ENCODE measurements at regions not wholly inside any gene's neighbourhood (a gene's known extent, or its start where the extent isn't known, plus 50 kb on each side); places are given as distances from the start of the nearest gene placed in this dataset.

GRCh38 chr20:34190262-34190661 is 51.0 kb upstream of the ASIP start:
- Histone ChIP-seq H3K4me1 (replicated peaks in 1 of 4; ENCODE audit: control insufficient read depth in 3 of 4, insufficient read depth in 4 of 4, low read length in 3 of 4) (peaks cover 0 to 5% (median 3%) of the 10 kb centered on the region in 4 experiments; a peak in 4 of 7 replicates), H4K91ac (replicated peaks; ENCODE audit: insufficient read length, low read length) (no peak overlapping the region), H3K4ac (replicated peaks; ENCODE audit: insufficient read length, low read depth, low read length) (no peak overlapping the region), H3K27me3 (replicated peaks in 1 of 4; ENCODE audit: control insufficient read depth in 3 of 4, extremely low read depth in 1 of 4, insufficient read depth in 3 of 4, low read length in 3 of 4) (no peaks in the 10 kb centered on the region), H2BK5ac (ENCODE audit: low read depth, low read length) (no peak overlapping the region), H3K18ac (ENCODE audit: extremely low read depth, low read length) (no peak overlapping the region), H3K23me2 (ENCODE audit: low read depth, low read length) (no peaks in the 10 kb centered on the region), H2BK20ac (ENCODE audit: low read length) (no peak overlapping the region), H3K79me1 (ENCODE audit: low read depth, low read length) (no peaks in the 10 kb centered on the region), H3K14ac (ENCODE audit: insufficient read length) (no peak overlapping the region), H4K20me1 (replicated peaks in 1 of 2; ENCODE audit: control insufficient read depth in 1 of 2, insufficient read depth in 2 of 2, low read length in 2 of 2) (no peaks in the 10 kb centered on the region), H3K9ac (replicated peaks in 1 of 4; ENCODE audit: extremely low read depth in 1 of 4, low read depth in 3 of 4, low read length in 3 of 4) (no peak overlapping the region), H3K4me2 (ENCODE audit: insufficient read depth in 1 of 2, low read depth in 2 of 2, low read length in 2 of 2) (no peak overlapping the region), H4K8ac (ENCODE audit: extremely low read depth, insufficient read depth, low read length) (no peak overlapping the region), H3K27ac (ENCODE audit: low read depth, low read length) (no peak overlapping the region), H3K9me3 (ENCODE audit: insufficient read depth in 2 of 2, low read depth in 1 of 2, low read length in 1 of 2) (no peaks in the 10 kb centered on the region), H3K79me2 (ENCODE audit: control insufficient read depth in 1 of 2, insufficient read depth in 2 of 2, low read length in 2 of 2) (no peaks in the 10 kb centered on the region), H2BK15ac (ENCODE audit: low read length) (no peak overlapping the region), H3K56ac (replicated peaks; ENCODE audit: insufficient read length, low read depth, low read length) (no peak overlapping the region), H2AFZ (ENCODE audit: low read length) (no peak overlapping the region), H3K4me3 (ENCODE audit: extremely low read depth in 1 of 4, insufficient read depth in 2 of 4, low read depth in 3 of 4, low read length in 4 of 4) (no peak overlapping the region), H2BK12ac (ENCODE audit: low read depth, low read length) (no peak overlapping the region), H3K36me3 (ENCODE audit: control insufficient read depth in 2 of 4, insufficient read depth in 4 of 4, low read length in 3 of 4) (no peaks in the 10 kb centered on the region), H3K23ac (ENCODE audit: insufficient read length) (no peak overlapping the region), H2BK120ac (replicated peaks; ENCODE audit: low read depth, low read length) (no peak overlapping the region), H4K5ac (ENCODE audit: insufficient read length, low read depth, low read length) (no peak overlapping the region), H2AK5ac (ENCODE audit: low read depth, low read length) (no peak overlapping the region)
- TF ChIP-seq SAP30 (IDR thresholded peaks at IDR 0.05; ENCODE audit: insufficient read depth, insufficient replicate concordance, low read length) = no peak
- TF ChIP-seq RFX5 (IDR thresholded peaks at IDR 0.05; ENCODE audit: borderline replicate concordance, low read depth, low read length) = no peak
- TF ChIP-seq BRCA1 (IDR thresholded peaks at IDR 0.05; ENCODE audit: low read depth, low read length) = no peak
- no peak for TF ChIP-seq NRF1 (IDR thresholded peaks at IDR 0.05; ENCODE audit: low read depth, low read length)
- no peak for TF ChIP-seq ATF2 (IDR thresholded peaks at IDR 0.05; ENCODE audit: low read length)
- TF ChIP-seq KDM5A (IDR thresholded peaks at IDR 0.05; ENCODE audit: low read length) = no peak
- no peak for TF ChIP-seq KDM1A (IDR thresholded peaks at IDR 0.05; ENCODE audit: borderline replicate concordance, low read length)
- no peak for TF ChIP-seq GABPA (IDR thresholded peaks at IDR 0.05; ENCODE audit: borderline replicate concordance, insufficient read depth, low read length)
- DNase-seq (ENCODE audit: low read depth in 1 of 2, low spot score in 2 of 2) (no peak), FAIRE-seq (no peak)
- ChIA-PET POLR2A (ENCODE audit: partially characterized antibody) (interaction anchor here (0.5 to 1.1 kb wide), 4 partner anchors 9 to 154 kb away, joined by 3 to 7 read pairs (median 4); partner anchors contain the start of genes AHCY and EIF2S2), CTCF (ENCODE audit: partially characterized antibody) (interaction anchor here (0.8 to 2.9 kb wide), 34 partner anchors 11 to 620 kb away, joined by 3 to 13 read pairs (median 5); partner anchors contain the start of gene EIF2S2)
- 74% methylated on average over 3 of the region's 3 CpGs; no CpG with 5 or more reads in 1 of the 2 experiments for WGBS, 2 experiments (ENCODE audit: extremely low coverage in 1 of 2, insufficient coverage in 1 of 2, insufficient read length in 1 of 2, insufficient replicate concordance in 2 of 2, low coverage in 1 of 2, low lambda C conversion rate in 2 of 2, missing lambda C conversion rate in 1 of 2)
